ENCODE measurements at regions not wholly inside any gene's neighbourhood (a gene's known extent, or its start where the extent isn't known, plus 50 kb on each side); places are given as distances from the start of the nearest gene placed in this dataset.

DNA sequence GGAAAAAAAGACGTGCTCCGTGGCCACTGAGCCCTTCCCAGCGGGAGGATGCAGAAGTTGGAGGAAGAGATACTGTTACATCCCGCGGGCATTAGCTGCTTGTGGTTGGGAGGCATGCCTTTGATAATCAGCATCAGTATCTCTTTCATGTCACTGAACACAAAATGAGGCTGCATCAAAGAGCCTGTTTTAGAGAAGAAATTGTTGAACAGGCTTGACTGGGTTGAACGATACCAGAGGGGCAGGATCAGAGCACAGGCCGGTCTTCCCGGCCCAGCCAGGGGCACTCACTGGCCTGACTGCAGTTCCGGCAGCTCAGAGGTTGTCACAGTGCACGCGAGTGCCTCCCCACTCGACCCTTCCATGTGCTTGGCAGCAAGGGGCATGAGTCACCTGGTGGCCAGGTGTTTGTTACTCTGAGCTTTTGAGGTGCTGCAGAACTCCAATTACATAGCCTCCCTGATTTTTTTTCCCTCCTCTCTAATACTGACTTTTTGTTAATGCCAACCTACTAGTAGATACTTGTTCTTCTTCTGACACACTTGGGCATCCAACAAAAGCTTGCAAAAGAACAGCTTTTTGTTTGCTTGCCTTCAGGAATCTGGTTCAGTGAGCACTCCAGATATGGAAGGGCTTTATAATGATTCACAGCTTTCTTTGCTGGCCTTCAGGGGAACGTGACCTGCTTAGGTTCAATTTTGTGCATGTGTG lies 121.6 kb downstream of the VAPA start:
- Histone ChIP-seq H3K4me1 (ENCODE audit: control insufficient read depth, insufficient read depth, low read length) (peaks cover 8% of the 10 kb centered on the region; the same call in 1 of the 2 replicates), H3K9me3 (ENCODE audit: control insufficient read depth, insufficient read depth, low read depth, low read length) (no peaks in the 10 kb centered on the region), H3K27ac (ENCODE audit: extremely low read depth, low read depth, low read length) (no peak overlapping the region), H3K36me3 (ENCODE audit: control insufficient read depth in 2 of 2, insufficient read depth in 1 of 2, low read length in 2 of 2) (no peaks in the 10 kb centered on the region), H3K4me3 (ENCODE audit: low read depth, low read length) (no peak overlapping the region)
- ChIA-PET POLR2A (interaction anchor here (0.8 kb wide), 1 partner anchor 18 kb away, joined by 3 read pairs; no protein-coding TSS in a partner anchor), CTCF (interaction anchor here (0.6 kb wide), 1 partner anchor 1838 kb away, joined by 3 read pairs; no protein-coding TSS in a partner anchor)
- TF ChIP-seq ZNF391 (tag by site-specific recombination; IDR thresholded peaks at IDR 0.05; ENCODE audit: borderline replicate concordance, low read depth) (no peak), FEZF1 (tag by site-specific recombination; IDR thresholded peaks at IDR 0.05) (0 out of 2 replicates have a peak, but pooled peaks have one; percentile 18)

GRCh38 chr18:10036479-10036878 lies 122.7 kb downstream of the VAPA start:
- ChIA-PET CTCF (no interaction called here), POLR2A (interaction anchor here (0.6 to 0.8 kb wide), 3 partner anchors 17 to 921 kb away, joined by 3 to 4 read pairs (median 3); no protein-coding TSS in a partner anchor)

GRCh38 chr18:10037181-10037580 lies 123.4 kb downstream of the VAPA start:
- no peaks in the 10 kb centered on the region for H3K36me3 ChIP-seq (ENCODE audit: control insufficient read depth in 2 of 2, insufficient read depth in 1 of 2, low read length in 2 of 2)
- TF ChIP-seq ZNF266 (tag by site-specific recombination; IDR thresholded peaks at IDR 0.05; ENCODE audit: low read depth), result no peak
- no peak for TF ChIP-seq PRDM1 (tag by site-specific recombination; IDR thresholded peaks at IDR 0.05)
- no peak for TF ChIP-seq ZNF404 (tag by site-specific recombination; IDR thresholded peaks at IDR 0.05)
- no peak for TF ChIP-seq ZNF521 (tag by site-specific recombination; IDR thresholded peaks at IDR 0.05)
- TF ChIP-seq ZNF777 (tag by site-specific recombination; IDR thresholded peaks at IDR 0.05; ENCODE audit: borderline replicate concordance), result no peak
- TF ChIP-seq HOXA7 (CRISPR knock-in tag; IDR thresholded peaks at IDR 0.05; ENCODE audit: borderline replicate concordance), result no peak
- no peak for TF ChIP-seq PRDM2 (tag by site-specific recombination; IDR thresholded peaks at IDR 0.05; ENCODE audit: borderline replicate concordance)
- H3K4me3 ChIP-seq (ENCODE audit: low read depth, low read length), result no peak overlapping the region
- H3K4me1 ChIP-seq (ENCODE audit: control insufficient read depth, insufficient read depth, low read length), result peaks cover 8% of the 10 kb centered on the region; the same call in 1 of the 2 replicates
- no peak overlapping the region for H3K27ac ChIP-seq (ENCODE audit: extremely low read depth, low read depth, low read length)
- CTCF ChIA-PET, result no interaction called here
- POLR2A ChIA-PET, result interaction anchor here (0.6 kb wide), 2 partner anchors 482 to 920 kb away, joined by 3 to 4 read pairs; no protein-coding TSS in a partner anchor
- H3K9me3 ChIP-seq (ENCODE audit: control insufficient read depth, insufficient read depth, low read depth, low read length), result no peaks in the 10 kb centered on the region

More at GRCh38 chr18:10036479-10036878, 122.7 kb downstream of the VAPA start:
- Histone ChIP-seq H3K4me3 (ENCODE audit: low read depth, low read length) (no peak overlapping the region), H3K4me1 (ENCODE audit: control insufficient read depth, insufficient read depth, low read length) (peaks cover 8% of the 10 kb centered on the region; the same call in 1 of the 2 replicates), H3K36me3 (ENCODE audit: control insufficient read depth in 2 of 2, insufficient read depth in 1 of 2, low read length in 2 of 2) (no peaks in the 10 kb centered on the region), H3K9me3 (ENCODE audit: control insufficient read depth, insufficient read depth, low read depth, low read length) (no peaks in the 10 kb centered on the region), H3K27ac (ENCODE audit: extremely low read depth, low read depth, low read length) (no peak overlapping the region)
- no peak for TF ChIP-seq ZNF239 (tag by site-specific recombination; IDR thresholded peaks at IDR 0.05)
- TF ChIP-seq ZNF843 (tag by site-specific recombination; IDR thresholded peaks at IDR 0.05), result no peak
- TF ChIP-seq ZFP3 (tag by site-specific recombination; IDR thresholded peaks at IDR 0.05; ENCODE audit: low read depth), result no peak
- no peak for TF ChIP-seq TCF7L2 (IDR thresholded peaks at IDR 0.05; ENCODE audit: borderline replicate concordance, low read depth, low read length)
- no peak for TF ChIP-seq ZBTB1 (tag by site-specific recombination; IDR thresholded peaks at IDR 0.05)
- no peak for TF ChIP-seq ZNF639 (tag by site-specific recombination; IDR thresholded peaks at IDR 0.05)
